Occipital lobe (tissue), 1 donor: ENCODE measurements at regions not wholly inside any gene's neighbourhood (a gene's known extent, or its start where the extent isn't known, plus 50 kb on each side); places are given as distances from the start of the nearest gene placed in this dataset.

Experiments
- DNase-seq: peaks from one replicate; lab custom pipeline; 2025; lab: John Stamatoyannopoulos, UW

DNA sequence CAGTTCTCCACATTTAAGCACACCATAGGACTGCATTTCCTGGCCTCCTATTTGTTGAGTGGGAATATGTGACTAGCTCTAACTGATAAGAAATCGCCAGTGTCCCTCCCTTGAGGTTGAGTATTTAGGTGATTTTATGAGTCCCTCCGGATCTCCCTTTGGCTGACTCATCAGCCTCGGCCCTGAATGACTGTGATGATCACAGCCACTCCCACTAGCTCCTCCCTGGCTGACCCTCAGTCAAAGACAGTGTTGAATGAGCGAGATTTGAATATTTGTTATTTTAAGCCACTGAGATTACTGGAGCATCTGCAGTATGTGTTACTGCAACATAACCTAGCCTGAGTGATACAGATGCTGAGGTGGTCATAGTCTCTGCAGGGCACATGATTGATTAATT, 515.3 kb downstream of the EPHB1 start:
- no peak for DNase-seq

DNA sequence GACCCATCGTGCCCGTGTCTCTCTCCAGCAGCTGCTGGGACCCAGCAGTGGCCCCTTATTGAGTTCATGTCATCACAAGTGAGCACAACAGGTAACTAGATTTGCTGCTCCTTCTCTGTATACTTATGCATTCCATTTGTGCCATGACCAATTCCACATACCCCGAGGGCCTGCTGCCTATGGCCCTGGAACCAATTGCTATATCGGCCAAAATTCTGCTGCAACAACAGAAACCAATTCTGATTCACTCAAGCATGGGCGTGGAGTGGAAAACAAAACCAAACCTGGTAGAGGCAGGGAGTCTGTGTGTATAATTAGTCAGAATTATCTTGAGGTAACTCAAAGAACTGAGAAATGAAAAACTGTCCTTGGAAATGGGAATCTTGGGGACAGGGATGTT, 516.6 kb downstream of the EPHB1 start:
- no peak for DNase-seq

DNA sequence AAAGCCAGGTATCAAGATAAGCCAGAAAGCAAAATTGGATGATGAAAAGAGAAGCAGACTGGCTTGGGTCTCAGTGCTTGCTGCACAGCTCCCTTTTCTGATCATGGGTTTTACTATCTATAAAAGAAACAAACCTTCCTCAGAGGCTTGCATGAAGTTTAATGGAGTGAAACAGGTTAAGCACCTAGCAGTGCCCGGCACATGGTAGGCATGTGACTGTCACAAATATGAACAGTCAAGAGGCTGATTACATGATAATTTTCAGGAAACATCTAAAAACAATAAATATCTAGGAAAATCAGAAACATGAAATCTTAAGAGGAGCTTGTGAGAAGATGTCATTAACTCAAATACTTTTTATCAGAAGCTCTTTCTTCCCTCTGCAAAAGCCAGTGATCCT, 519.2 kb downstream of the EPHB1 start:
- DNase-seq = no peak

DNA sequence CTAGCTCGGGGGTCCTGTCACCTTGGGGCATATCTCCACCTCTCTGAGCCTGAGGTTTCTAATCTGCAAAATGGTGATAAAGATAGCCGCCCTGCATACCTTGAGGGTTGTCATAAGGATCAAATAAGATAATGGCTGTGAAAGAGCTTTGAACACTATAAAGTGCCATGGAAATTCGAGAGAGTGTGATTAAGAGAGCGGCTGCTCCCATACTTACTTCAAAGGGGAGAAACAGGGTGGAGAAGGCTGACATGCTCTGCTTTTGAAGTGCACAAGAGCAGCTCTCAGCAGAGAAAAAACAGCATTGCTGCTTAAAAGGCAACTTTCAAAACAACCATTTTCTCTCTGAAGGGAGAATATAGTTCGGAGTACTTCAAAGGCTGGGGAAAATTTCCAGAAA, 529.2 kb downstream of the EPHB1 start:
- no peak for DNase-seq

DNA sequence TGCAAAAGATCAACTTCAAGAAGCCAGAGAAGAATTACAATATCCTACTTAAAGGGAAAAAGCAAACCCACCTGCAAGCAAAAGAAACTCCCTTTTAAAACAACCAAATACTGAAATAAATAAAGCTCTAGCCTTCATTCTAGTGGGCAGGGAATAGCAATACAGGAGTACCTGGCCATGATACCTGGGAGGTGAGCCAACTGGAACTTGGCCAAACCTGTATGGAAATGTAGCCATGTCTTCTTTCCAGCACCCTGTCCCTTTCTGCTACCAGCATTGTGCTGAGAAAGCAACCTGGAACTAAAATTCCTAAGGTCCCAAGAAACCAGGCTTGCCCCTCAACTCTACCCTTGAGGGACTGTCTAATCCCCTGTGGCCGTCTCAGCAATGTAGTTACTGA, 530.0 kb downstream of the EPHB1 start:
- no peak for DNase-seq

DNA sequence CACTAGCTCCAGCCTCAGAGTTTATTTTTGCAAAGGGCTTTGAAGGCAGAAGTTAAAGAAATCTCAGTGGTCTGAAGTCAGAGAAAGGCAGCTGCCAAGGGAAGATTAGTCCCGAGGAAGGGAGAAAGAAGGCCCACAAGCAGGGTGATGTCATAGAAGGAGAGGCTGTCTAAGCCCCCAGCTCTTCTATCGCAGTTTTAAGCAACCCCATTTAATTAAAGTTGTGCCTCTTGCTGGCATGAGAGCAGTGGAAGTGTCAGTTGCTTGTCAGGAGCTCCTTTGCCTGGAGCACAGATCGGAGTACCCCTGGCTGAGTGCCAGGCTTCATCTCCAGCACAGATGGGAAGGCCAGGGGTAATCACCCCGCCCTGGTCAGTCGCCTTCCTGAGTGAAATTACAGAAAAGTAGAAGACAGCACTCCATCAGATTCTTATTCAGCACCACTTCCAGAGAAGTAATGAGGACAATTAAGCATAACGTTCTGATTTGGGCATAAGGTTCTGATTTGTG, 530.7 kb downstream of the EPHB1 start:
- DNase-seq = no peak

DNA sequence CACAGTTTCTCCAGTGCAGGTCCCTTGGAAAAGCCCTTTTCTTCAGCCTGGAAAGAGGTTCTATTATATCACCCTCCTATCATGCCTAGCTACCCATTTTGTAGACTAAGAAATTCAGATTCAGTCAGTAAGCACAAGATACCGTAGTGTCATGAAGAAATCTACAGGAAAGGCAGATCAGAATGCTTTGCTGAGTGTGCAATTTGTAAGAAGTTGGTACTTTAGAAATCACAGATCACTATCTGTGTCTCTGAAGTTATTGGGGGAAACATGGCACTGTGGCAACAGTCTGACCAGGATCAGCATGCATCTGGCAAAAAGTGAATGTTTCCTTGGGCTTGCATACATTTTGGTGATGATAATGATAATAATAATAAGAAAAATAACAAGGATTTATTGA, 531.8 kb downstream of the EPHB1 start:
- no peak for DNase-seq

DNA sequence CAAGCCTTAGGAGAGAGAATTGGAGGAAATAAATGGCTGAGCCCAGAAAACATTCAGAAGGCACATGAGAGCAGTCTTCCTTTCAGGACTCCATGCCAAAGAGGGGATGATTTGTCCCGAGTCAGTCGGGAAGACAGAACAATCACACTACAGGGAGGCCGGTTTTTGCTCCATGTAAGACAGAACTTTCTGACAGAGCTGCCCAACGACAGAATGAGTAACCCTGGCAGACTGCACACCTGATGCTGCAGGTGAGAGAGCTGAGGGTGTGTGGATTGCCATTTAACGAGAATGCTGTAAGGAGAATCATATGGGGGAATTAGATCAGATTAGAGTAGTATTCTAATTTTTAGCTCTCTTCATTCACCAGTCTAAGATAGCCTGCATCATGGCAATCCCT, 533.0 kb downstream of the EPHB1 start:
- DNase-seq = no peak

DNA sequence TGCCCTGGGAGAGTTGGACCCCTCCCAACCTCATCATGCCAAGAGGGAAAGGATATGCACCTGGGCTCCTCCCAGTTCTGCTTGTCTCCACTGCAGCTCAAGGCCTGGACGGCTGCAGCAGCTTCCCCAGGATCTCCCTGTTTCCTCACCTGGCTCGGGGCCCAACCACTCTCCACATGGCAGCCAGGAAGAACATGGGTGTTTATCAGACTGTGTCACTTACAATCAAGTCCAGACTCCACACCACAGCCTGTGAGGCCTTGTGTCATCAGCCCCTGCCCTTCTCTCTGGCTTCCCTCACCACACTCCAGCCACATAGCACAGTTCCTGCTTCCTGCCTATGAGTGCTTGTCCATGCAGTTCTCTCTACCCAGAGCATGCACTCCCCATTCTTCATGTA, 534.4 kb downstream of the EPHB1 start:
- no peak for DNase-seq

DNA sequence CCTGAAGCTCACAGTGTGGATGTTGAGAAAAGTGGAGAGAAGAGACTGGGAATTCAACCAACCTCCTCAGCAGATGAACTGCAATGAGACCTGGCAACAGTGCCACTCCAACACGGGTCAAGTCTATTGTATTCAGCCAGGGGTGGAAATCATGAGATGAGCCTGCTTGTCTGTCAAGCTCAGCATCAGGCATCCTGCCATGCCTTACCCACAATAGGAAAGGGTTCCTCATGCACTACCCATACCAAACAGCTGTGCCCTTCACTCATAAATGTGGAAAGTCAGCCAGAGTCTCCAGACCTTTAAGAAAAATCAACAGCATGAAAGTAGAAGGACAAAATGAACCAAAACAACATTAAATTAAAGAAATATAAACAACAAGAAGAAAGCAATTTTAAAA, 542.1 kb downstream of the EPHB1 start:
- no peak for DNase-seq

DNA sequence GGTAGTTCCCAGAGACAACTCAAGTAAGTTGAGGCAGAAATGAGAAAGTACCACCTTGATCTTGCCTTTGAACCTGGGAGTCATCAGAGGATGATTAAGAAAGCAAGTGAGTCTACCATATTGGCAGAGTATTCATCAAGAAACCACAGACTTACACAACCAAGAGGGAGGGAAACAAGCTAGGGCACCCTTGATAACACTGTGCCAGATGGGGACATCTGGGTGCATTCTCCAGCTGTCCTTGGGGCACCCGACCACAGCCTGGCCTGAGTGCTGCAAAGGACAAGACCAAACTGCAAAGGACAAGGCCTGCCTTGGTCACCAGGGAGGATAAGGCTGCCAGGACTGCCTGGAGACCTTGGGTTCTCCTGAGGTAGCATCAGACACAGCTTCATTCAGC, 553.6 kb downstream of the EPHB1 start:
- no peak for DNase-seq

DNA sequence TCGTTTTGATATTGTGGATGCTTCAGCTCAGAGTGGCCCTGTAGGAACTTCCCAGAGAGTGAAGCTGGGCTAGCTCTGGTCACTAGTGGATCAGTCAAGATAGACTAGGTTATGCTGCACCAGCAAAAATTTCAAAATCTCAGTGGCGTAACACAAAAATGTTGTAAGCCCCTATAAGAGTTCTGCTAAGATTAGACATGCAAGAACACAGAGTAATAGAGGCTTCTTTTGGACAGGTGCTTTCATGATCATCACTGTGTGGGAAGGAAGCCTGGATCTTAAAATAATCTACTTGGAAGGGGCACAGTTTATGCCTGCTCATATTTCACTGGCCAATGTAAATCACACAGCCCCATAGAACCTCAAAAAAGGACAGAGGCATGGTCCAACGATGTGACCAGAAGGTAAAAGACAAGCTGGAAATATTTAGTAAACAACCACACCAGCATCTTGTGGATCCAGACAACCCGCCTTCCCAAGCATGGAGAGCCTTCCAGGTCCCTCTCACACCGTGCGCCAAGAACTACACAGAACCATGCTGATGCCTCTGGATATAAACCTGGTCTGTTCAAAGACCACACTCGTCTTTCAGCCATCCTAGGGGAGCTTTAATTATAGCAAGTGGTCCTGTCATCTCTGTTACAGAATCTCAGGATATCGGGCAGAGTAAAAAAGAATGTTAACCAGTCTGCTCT, 554.3 kb downstream of the EPHB1 start:
- no peak for DNase-seq

DNA sequence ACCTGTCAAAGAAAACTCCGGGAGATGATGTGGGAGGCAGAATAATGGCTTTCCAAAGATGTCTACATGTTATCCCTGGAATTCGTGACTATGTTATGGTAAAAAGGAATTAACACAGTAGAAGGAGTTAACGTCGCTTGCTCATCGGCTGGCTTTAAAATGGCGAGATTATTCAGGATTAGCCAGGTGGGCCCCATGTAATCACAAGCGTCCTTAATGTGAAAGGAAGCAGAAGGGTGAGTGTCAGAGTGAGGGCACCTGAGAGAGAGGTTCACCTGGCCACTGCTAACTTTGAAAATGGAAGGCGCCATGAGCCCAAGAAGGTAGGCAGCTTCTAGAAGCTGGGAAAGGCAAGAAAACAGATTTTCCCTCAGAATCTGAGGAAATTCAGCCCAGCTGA, 557.2 kb downstream of the EPHB1 start:
- no peak for DNase-seq

DNA sequence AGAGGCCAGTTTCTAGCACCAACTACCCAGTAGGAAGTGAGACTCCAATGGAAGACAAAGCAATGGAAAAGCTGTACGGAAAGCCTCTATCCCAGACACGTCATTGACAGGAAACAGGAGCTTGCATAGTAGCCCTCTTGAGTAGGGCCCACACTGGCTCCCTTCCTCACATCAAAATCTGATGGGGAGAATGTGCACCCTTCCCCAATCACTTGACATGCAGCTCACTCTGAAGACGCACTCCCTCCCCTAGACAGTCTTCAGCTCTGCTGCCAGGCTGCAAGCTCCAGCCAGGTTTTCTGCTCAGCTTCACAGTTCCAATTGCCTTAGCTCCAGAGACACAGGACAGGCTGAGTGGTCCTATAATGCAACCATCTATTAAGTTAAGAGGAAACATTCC, 567.8 kb downstream of the EPHB1 start:
- DNase-seq = no peak

DNA sequence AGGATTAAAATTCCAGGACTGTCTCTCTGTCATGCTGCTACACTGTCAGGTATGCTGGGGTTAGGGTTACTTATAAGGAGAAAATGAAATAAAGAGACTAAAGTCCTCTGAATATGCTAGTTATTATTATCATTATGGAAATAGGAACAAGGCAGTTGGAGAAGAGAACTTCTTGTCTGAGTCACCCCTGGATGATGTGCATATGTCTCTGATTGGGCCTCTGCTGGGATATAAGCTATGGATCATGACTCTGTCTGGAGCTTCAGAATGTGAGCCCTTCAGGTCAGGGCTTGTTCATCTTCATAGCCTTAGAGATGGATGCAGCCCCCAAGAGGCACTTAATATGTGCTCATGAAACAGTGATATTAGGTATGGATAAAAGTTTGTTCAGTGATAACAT, 569.6 kb downstream of the EPHB1 start:
- DNase-seq = no peak

DNA sequence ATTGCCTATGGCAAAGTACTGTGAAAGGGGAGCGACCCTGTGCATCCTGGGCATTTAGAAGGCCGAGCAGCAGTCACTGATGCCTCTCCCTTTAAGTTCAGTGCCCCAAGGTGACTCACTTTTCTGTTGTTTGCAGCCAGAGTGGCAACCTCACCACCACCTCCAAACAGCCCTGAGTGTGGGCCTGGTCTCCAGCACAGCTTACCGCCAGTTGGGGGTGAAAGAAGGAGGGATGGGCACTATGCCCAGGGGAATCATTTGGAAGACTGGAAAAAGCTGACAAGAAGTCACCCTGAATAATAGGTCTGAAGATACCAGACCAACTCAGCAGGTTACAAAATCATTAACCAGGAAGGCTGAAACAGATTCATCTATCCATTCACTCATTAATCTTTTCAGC, 571.8 kb downstream of the EPHB1 start:
- no peak for DNase-seq

DNA sequence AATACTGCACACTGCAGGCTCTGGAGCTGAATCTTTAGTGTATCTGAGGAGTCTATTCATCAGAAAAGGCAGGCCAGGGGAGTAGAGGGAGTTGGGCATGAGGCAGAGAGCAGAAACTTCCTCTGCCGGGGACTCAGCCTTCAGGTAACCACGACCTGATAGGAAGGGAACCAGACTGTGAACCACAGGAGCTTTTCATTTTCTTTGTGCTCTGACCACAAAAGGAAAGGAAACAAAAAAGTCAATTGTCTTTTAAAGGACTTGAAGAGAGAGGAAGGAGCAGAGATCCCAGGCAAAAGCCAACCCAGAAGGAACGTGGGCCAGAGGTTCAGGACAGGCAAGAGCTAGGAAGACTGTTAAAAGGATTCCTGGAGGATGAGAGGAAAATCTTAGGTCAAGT, 573.3 kb downstream of the EPHB1 start:
- DNase-seq = no peak

DNA sequence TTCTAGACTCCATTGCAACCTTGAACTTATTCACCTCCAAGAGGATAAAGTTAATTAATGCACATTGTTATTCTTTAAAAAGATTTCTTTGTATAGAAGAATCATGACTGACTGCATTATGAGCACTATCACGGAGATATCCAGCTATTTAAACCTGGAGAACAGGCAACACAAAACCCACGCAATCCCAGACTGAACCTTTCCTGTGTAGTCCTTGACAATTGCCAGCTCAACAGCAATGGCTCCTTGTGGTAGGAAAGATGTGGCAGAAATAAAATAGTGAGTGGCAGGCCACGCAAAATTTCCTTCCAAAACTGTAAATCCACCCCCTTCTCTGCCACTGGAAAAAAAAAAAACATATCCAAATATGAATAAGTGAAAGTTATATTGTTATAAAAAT, 573.7 kb downstream of the EPHB1 start:
- no peak for DNase-seq

DNA sequence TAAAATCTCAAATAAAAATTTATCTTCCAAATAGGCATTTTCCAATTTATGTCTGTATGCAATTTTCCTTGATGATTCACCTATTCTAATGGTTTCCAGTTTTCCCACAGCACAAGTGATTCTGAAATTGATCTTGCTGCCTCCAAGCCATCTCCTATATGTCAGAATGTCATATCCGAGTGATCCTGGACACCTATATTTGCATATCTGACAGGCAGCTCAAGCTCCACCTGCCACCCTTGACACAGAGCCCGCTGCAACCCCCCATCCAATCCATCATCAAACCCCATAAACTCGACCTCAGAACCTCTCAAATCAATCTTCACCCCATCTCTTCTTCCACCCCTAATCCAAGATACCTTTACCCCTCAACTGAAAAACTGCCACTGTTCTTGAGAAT, 579.5 kb downstream of the EPHB1 start:
- DNase-seq = no peak

DNA sequence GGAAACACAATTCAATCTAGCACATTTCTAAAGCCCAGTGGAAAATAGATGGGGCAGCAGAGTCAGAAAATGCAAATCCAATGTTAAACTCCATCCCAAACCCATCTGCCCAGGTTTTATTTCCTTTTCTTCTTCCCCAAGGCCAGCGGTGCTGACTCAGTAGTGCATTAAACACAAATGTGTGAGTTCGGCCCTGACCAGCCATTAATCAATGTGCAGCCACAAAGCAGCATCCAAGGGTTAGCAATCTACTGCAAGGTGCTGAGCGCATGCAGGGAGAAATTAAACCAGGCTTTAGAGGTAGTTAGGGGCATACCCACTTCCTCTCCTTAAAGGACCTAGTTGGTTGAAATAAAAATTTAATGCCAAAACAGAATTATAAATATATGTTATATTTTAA, 583.3 kb upstream of the PPP2R3A start:
- no peak for DNase-seq

DNA sequence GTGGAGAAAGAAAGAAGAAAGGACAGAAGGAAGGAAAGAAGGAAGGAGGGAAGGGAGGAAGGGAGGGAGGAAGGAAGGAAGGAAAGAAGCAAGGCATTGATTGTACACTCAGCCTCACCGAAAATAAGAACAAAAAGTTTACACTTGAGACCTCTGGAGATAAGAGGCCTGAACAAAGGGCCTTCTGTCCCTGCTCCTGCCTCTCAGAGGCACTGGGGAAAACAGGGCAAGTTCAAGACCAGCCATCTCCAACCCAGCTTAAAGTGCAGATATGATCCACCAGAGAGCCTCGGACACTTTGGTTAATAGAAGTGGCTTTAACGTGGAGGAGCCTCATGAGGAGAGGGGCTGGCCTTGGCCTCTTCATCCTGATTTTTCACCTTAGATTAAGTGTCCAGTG, 582.9 kb upstream of the PPP2R3A start:
- no peak for DNase-seq

DNA sequence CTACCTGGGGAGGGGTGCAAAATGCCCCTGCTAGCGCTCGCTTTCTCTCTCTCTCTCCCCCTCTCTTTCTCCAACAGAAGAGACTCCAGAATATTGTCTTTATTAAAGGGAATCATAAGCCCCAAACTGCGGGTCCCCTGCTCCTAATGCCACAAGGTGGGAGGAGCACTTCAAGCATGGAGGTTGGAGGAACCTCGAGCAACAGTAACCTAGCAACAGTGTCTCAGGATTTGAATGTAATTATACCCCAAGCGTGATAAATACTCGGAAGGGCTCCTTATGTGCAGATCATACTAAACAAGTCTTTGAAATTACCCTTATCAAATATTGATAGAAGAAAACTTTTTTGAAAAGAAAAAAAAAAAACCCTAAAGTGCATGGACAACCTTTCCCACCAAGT, 582.2 kb upstream of the PPP2R3A start:
- no peak for DNase-seq

DNA sequence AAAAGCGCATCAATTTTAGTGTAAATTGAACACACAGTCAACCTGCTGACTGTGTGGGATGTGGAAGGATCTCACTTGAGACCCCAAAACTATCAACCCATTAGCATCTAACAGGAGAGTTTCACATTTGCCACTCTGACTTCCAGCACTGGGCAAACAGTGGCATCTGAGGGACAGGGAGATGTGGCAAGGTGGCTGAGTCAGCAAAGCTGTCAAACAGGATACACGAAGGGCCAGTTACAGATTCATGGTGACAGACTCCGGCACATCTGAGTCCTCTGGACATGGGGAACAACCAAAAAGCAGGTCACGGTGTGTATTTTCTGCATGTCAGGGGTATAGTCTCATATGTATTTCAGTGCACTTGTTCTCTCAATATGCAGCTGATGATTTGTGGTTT, 573.4 kb upstream of the PPP2R3A start:
- no peak for DNase-seq

DNA sequence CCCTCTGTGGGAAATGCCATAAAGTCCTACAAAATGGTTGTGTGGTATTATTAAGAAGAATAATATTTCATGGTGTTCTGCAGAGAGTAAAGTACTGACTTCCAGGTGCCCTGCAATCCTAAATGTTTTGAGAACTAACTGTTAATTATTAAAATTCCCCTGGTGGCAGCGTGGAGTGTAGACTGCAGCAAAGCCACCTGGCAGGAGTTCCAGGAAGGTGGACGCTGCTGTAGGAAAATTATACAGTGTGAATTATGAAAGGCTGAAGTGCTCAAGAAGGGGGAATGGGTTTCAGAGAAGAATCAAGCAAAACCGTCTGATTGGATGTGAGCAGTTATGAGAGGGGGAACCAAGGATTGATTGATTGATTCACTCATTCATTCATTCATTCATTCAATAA, 572.4 kb upstream of the PPP2R3A start:
- DNase-seq = no peak
